GM21390 (cell line): ENCODE measurements at regions not wholly inside any gene's neighbourhood (a gene's known extent, or its start where the extent isn't known, plus 50 kb on each side); places are given as distances from the start of the nearest gene placed in this dataset.

Source experiments
- ATAC-seq: cut with Tn5 transposase; IDR thresholded peaks from one replicate; pipeline ENCODE4 v1.9.1; 2021; ENCODE audit not compliant: unreplicated experiment

DNA sequence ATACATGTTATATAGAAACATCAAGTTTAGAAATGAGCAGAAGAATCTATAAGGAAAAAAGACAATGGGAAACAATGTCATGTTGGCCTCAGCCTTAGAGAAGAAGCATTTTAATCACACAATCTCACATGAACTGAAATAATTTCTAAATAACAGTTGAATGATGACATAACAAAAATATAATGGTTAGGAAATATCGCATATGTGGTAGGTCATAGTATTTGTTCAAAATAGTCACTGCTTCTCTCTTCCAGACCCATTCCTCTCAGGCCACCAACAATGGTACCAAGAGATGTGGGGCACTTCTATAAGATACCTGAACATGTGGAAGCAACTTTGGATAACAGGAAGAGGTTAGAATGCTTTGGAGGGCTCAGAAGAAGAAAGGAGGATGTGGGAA is 195.7 kb upstream of the PDZRN3 start:
- ATAC-seq = no peak

GRCh38 chr3:73815966-73816365 is 191.2 kb upstream of the PDZRN3 start:
- no peak for ATAC-seq

- ATAC-seq = no peak
Observed at GRCh38 chr3:73813692-73814292, 189.1 kb upstream of the PDZRN3 start.

DNA sequence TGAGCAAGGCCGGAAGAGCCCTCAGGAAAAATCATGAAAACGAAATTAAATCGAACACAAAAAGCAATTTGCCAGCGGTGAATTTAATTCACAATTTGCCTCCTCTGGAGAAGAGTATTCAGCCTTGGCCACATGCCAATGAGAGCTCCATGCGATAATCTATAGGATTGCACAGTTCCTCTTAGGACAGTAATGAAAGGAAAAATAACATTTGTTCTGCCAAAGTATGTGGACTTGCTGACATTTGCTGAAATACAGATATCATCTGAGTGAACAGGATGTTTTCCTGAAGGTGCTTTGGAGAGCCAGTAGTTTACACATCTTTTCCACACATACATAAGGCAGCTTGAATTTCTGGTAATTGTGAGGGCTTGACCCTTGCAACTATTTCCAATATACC is 188.6 kb upstream of the PDZRN3 start:
- no peak for ATAC-seq

GRCh38 chr3:73812054-73812453 is 187.3 kb upstream of the PDZRN3 start:
- ATAC-seq = no peak

DNA sequence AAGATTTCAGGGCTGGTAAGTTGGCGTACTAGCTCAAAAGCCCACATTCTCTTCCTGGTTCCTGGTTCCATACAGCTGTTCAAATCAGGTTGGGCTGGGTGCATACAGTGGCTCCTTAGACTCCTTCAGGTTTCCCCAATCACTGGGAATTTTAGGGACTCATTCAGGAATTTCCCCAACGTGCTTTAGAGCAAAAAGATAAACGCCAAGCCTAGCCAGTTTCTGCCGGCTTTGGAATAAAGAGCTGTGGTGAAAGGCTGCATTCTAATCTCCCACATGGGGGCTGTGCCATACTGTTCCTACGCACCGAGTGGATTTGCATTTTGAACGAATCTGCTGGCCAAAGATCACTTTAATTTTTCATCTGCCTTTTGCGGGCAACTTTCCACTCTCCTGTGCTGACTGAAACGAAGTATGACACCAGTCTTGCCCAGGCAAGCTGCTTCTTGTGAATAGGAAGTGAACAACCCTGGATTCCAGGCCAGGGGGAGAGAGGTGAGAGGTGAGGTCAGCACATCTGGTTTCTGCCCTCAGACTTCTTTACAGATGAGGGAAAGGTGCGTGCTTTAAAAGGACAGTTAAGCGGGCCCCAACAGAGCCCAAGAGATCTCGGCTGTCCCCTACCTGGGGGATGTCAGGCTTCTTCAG is 184.2 kb upstream of the PDZRN3 start:
- ATAC-seq = no peak

DNA sequence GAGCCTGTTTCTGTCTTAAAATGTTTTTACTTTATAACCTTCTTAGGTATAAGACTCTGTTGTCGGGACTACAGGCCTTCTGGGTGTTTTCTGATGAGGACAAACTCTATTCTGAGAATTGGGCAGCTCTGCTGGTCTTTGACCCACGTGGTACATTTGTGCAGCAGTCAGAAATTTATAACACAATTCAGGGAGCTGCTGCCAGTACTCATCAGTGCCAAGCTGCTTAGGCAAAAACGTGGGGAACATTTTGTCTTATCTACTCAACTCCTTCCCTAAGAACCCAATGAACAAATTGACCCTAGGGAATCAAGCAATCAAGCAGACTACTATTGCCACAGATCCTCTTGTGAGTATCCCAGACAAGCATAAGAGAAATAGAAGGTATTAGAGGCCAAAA is 180.7 kb upstream of the PDZRN3 start:
- no peak for ATAC-seq

- no peak for ATAC-seq
Observed at GRCh38 chr3:73804204-73804603, 179.5 kb upstream of the PDZRN3 start.

DNA sequence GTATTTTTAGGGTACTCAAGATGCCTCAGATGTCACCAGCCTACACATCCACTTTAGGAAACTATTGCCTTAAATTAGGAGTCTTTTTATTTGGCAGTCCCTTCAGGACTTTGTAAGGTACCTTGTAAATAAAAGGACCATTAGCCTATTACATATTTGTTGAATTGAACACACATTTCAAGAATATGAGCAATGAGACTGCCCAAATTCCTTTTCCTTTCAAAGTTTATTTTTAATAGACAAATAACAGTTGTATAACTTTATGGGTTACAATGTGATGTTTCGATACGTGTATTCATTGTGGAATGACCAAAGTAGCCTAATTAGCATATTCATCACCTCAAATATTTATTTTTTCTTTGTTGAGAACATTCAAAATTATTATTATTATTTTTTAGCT is 176.7 kb upstream of the PDZRN3 start:
- no peak for ATAC-seq

GRCh38 chr3:73797311-73797710 is 172.6 kb upstream of the PDZRN3 start:
- no peak for ATAC-seq

GRCh38 chr3:73796382-73796781 is 171.6 kb upstream of the PDZRN3 start:
- ATAC-seq = no peak

DNA sequence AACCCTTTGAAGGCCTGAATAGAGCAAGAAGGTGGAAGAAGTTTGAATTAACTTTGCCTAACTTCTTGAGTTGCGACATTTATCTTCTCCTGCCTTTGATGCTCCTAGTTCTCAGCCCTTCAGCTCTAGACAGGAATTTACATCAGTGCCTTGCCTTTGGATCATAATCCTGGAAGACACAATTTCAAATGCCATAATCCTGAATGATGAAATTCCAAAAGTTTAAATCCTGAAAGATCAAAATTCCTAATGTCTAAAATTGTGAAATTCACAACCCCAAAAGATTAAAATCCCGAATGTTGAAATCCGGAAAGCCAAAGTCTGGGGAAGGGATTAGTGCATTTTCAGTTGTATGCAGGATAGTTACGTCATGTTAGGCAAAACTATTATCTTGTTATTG is 166.6 kb upstream of the PDZRN3 start:
- ATAC-seq = no peak

DNA sequence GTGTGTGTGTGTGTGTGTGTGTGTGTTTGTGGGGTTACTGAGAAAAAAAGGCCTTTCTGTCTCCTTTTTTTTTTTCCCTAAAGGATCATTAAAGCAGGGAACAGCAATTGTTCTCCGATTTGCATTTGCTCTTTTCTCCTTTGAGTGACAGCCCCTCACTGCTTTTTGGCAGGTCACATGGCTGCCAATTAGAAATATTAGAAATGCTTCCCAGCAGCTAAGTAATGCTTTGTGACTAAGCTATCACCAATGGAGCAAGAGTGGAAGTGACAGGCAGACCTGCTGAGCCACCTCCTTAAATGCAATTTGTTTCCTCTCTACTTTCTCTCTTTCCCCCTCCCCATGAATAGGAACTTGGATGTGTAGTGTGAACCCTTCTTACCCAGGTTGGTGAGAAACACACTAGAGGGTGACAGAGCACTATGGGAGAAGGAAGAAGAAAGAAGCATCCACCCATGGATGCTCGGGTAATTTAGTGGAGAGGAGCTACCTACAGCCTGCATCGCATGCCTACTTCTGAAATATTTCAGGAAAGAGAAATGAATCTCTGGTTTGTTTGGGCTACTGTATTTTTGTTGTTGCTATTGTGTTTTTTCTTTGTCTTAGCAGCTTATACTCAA is 165.2 kb upstream of the PDZRN3 start:
- ATAC-seq = no peak

DNA sequence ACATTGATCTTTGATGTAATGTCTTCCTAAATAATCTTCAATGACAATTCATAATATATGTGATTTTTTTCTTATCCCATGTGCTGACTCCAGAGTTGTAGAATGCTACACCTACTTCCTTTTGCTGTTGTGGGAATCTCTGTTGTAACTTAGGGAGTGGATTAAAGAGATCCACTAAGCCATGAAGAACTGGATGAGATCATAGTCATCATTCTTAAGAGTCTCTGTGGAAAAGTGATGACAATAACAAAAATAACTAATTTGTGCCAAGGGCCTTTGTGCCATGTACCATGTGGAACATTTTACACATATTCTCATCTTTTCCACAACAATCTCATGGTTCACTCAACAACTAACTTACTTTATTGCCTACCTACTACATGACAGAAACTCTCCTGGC is 162.9 kb upstream of the PDZRN3 start:
- no peak for ATAC-seq

- ATAC-seq = no peak
Observed at GRCh38 chr3:73786998-73787397, 162.3 kb upstream of the PDZRN3 start.

DNA sequence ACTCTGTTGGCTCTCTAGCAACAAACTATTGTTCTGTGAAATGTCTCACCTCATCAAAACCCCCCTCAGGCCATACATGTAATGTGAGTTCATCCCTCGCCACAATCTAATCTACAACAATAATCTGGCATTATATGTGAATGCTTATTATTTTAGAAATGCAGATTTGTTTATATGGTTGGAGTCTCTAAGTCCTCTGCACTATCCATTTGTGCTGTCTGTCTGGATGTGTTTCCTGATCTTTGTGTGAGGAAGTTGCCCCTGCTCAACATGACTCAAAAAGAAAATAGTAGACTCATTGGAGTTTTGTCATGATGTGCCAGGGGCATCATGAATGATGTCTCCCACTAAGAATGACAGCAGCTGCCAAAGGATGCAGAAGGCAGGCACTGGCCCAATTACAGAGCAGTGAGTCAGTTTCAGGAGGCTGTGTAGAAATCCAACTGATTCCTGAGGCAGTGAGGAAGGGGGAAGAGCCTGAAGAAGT is 161.6 kb upstream of the PDZRN3 start:
- no peak for ATAC-seq

- ATAC-seq = no peak
Observed at GRCh38 chr3:73784686-73785392, 160.1 kb upstream of the PDZRN3 start.

GRCh38 chr3:73783811-73784210 is 159.1 kb upstream of the PDZRN3 start:
- no peak for ATAC-seq

DNA sequence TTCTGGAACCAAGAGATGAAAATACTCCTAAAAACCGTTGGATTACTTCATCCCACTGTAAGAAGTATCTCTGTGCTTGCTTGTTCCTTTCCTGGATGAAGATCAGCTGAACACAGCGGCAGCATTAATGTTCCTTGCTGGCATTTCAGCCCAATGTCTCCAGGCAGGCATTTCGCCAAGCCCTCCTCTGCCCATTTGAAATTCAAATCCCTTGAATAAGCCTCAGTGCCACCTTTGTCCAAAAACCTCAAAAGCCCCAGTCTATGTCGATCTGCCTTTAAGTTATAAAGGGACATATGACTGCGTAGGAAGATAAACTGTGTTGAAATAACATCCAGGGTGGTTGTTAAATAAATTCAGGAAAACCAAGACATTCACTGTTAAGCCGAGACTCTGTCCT is 156.8 kb upstream of the PDZRN3 start:
- no peak for ATAC-seq

- ATAC-seq = no peak
Observed at GRCh38 chr3:73774645-73775044, 149.9 kb upstream of the PDZRN3 start.

- no peak for ATAC-seq
Observed at GRCh38 chr3:73773233-73773632, 148.5 kb upstream of the PDZRN3 start.
